ENCODE measurements at regions not wholly inside any gene's neighbourhood (a gene's known extent, or its start where the extent isn't known, plus 50 kb on each side); places are given as distances from the start of the nearest gene placed in this dataset.

- no TSS peak for BruUV-seq (replicated peaks)
- Histone ChIP-seq H3K27me3 (ENCODE audit: control insufficient read depth, insufficient read depth, low read length) (no peaks in the 10 kb centered on the region), H3K27ac (ENCODE audit: low read length) (no peak overlapping the region), H3K9me3 (ENCODE audit: control insufficient read depth, insufficient read depth, low read depth, low read length) (no peaks in the 10 kb centered on the region), H3K36me3 (ENCODE audit: control insufficient read depth, insufficient read depth, low read length) (no peaks in the 10 kb centered on the region), H3K4me3 (ENCODE audit: low read depth in 2 of 2, low read length in 2 of 2) (no peak overlapping the region), H3K4me1 (ENCODE audit: control insufficient read depth, insufficient read depth, low read length) (no peaks in the 10 kb centered on the region)
- no peak for ATAC-seq
- TF ChIP-seq POLR2AphosphoS5 (IDR thresholded peaks at IDR 0.05; ENCODE audit: low read depth, low read length) (no peak), CTCF (IDR thresholded peaks at IDR 0.05) (no peak), TCF7L2 (IDR thresholded peaks at IDR 0.05; ENCODE audit: low read depth, low read length) (no peak), SIN3A (IDR thresholded peaks at IDR 0.05; ENCODE audit: borderline replicate concordance, insufficient read depth, low read depth, low read length) (no peak), REST (IDR thresholded peaks at IDR 0.05; ENCODE audit: insufficient read depth in 1 of 2, low read depth in 2 of 2, low read length in 1 of 2) (no peak)
- in situ Hi-C loops (cut with HindIII; ENCODE audit: low pct_unique_long_range_greater_than_20kb, low sequenced_read_pairs): no loop called here
- POLR2A ChIA-PET: no interaction called here
- DNase-seq (ENCODE audit: low read depth, low spot score): no peak
- intact Hi-C loops (cut with micrococcal nuclease; ENCODE audit: unreplicated experiment): no loop called here
- CTCF ChIA-PET: no interaction called here
These were observed 447.2 kb upstream of the TNP1 start for GRCh38 chr2:217307023-217307422.

GRCh38 chr2:217305882-217306281 is 446.0 kb upstream of the TNP1 start:
- in situ Hi-C loops (cut with HindIII; ENCODE audit: low pct_unique_long_range_greater_than_20kb, low sequenced_read_pairs): no loop called here

More at GRCh38 chr2:217305882-217306281, 446.0 kb upstream of the TNP1 start:
- intact Hi-C loops (cut with micrococcal nuclease; ENCODE audit: unreplicated experiment): no loop called here
- ChIA-PET POLR2A (no interaction called here), CTCF (no interaction called here)
- no peak overlapping the region for H3K4me3 ChIP-seq (ENCODE audit: low read depth in 2 of 2, low read length in 2 of 2)
- BruUV-seq (replicated peaks): no TSS peak
- no peaks in the 10 kb centered on the region for H3K27me3 ChIP-seq (ENCODE audit: control insufficient read depth, insufficient read depth, low read length)
- H3K27ac ChIP-seq (ENCODE audit: low read length): no peak overlapping the region
- TF ChIP-seq CTCF (IDR thresholded peaks at IDR 0.05) (no peak), SIN3A (IDR thresholded peaks at IDR 0.05; ENCODE audit: borderline replicate concordance, insufficient read depth, low read depth, low read length) (no peak), POLR2AphosphoS5 (IDR thresholded peaks at IDR 0.05; ENCODE audit: low read depth, low read length) (no peak), REST (IDR thresholded peaks at IDR 0.05; ENCODE audit: insufficient read depth in 1 of 2, low read depth in 2 of 2, low read length in 1 of 2) (no peak), TCF7L2 (IDR thresholded peaks at IDR 0.05; ENCODE audit: low read depth, low read length) (no peak)
- no peaks in the 10 kb centered on the region for H3K9me3 ChIP-seq (ENCODE audit: control insufficient read depth, insufficient read depth, low read depth, low read length)
- H3K4me1 ChIP-seq (ENCODE audit: control insufficient read depth, insufficient read depth, low read length): no peaks in the 10 kb centered on the region
- H3K36me3 ChIP-seq (ENCODE audit: control insufficient read depth, insufficient read depth, low read length): no peaks in the 10 kb centered on the region
- DNase-seq (ENCODE audit: low read depth, low spot score) (no peak), ATAC-seq (no peak)

All from Panc1 (cell line).